Glutamatergic neuron (in vitro differentiated cells): ENCODE measurements at regions not wholly inside any gene's neighbourhood (a gene's known extent, or its start where the extent isn't known, plus 50 kb on each side); places are given as distances from the start of the nearest gene placed in this dataset.

ENCODE experiments used
- DNase-seq: peaks from one replicate; pipeline ENCODE4 v3.0.0; 2022
- H3K27ac Mint-ChIP-seq: one replicate; pipeline ENCODE4 v1.8.0; 2020; ENCODE audit warnings: mild to moderate bottlenecking, mixed read lengths, inconsistent platforms; ENCODE audit not compliant: unreplicated experiment
- H3K27me3 Mint-ChIP-seq: one replicate; pipeline ENCODE4 v1.8.0; 2020; ENCODE audit warnings: mild to moderate bottlenecking, moderate library complexity, mixed read lengths, inconsistent platforms; ENCODE audit not compliant: unreplicated experiment
- H3K36me3 Mint-ChIP-seq: one replicate; pipeline ENCODE4 v1.8.0; 2020; ENCODE audit warnings: mild to moderate bottlenecking, mixed read lengths, inconsistent platforms; ENCODE audit not compliant: unreplicated experiment
- H3K4me1 Mint-ChIP-seq: one replicate; pipeline ENCODE4 v1.8.0; 2020; ENCODE audit warnings: mild to moderate bottlenecking, low read depth, mixed read lengths, inconsistent platforms; ENCODE audit not compliant: unreplicated experiment
- H3K4me3 Mint-ChIP-seq: one replicate; pipeline ENCODE4 v1.8.0; 2020; ENCODE audit warnings: mild to moderate bottlenecking, mixed read lengths, inconsistent platforms; ENCODE audit not compliant: unreplicated experiment
- H3K9me3 Mint-ChIP-seq: one replicate; pipeline ENCODE4 v1.8.0; 2020; ENCODE audit warnings: mild to moderate bottlenecking, moderate library complexity, mixed read lengths, inconsistent platforms; ENCODE audit not compliant: unreplicated experiment
- CTCF ChIP-seq: fragments of 200-600 bp; sonication (generic); IDR thresholded peaks from one replicate; pipeline ENCODE4 v1.5.0; 2021; ENCODE audit not compliant: partially characterized antibody, unreplicated experiment

GRCh38 chr16:73888840-73889490 is 407.6 kb upstream of the PSMD7 start:
- Mint-ChIP-seq H3K4me3 (no peak overlapping the region), H3K27ac (no peak overlapping the region), H3K9me3 (peaks cover 6% of the 10 kb centered on the region), H3K27me3 (peaks cover 3% of the 10 kb centered on the region), H3K36me3 (no peaks in the 10 kb centered on the region), H3K4me1 (peaks cover 54% of the 10 kb centered on the region)
- no peak for TF ChIP-seq CTCF
- DNase-seq, result no peak

- no peaks in the 10 kb centered on the region for H3K36me3 Mint-ChIP-seq
- peaks cover 52% of the 10 kb centered on the region for H3K4me1 Mint-ChIP-seq
- H3K4me3 Mint-ChIP-seq, result no peak overlapping the region
- no peak overlapping the region for H3K27ac Mint-ChIP-seq
- DNase-seq, result no peak
- peaks cover 6% of the 10 kb centered on the region for H3K9me3 Mint-ChIP-seq
- TF ChIP-seq CTCF, result no peak
- H3K27me3 Mint-ChIP-seq, result peaks cover 3% of the 10 kb centered on the region
Measured at GRCh38 chr16:73887911-73888310, 408.7 kb upstream of the PSMD7 start.

- TF ChIP-seq CTCF, result no peak
- H3K9me3 Mint-ChIP-seq, result peaks cover 6% of the 10 kb centered on the region
- H3K4me1 Mint-ChIP-seq, result peaks cover 52% of the 10 kb centered on the region
- H3K4me3 Mint-ChIP-seq, result no peak overlapping the region
- DNase-seq, result no peak
- H3K27ac Mint-ChIP-seq, result no peak overlapping the region
- peaks cover 3% of the 10 kb centered on the region for H3K27me3 Mint-ChIP-seq
- H3K36me3 Mint-ChIP-seq, result no peaks in the 10 kb centered on the region
Measured at GRCh38 chr16:73886426-73886825, 410.2 kb upstream of the PSMD7 start.

- no peaks in the 10 kb centered on the region for H3K27me3 Mint-ChIP-seq
- no peaks in the 10 kb centered on the region for H3K36me3 Mint-ChIP-seq
- H3K27ac Mint-ChIP-seq, result no peak overlapping the region
- no peak for TF ChIP-seq CTCF
- H3K4me3 Mint-ChIP-seq, result no peak overlapping the region
- peaks cover 5% of the 10 kb centered on the region for H3K9me3 Mint-ChIP-seq
- no peak for DNase-seq
- peaks cover 45% of the 10 kb centered on the region for H3K4me1 Mint-ChIP-seq
Measured at GRCh38 chr16:73885319-73885718, 411.3 kb upstream of the PSMD7 start.

- DNase-seq, result no peak
- H3K4me3 Mint-ChIP-seq, result no peak overlapping the region
- no peaks in the 10 kb centered on the region for H3K36me3 Mint-ChIP-seq
- no peaks in the 10 kb centered on the region for H3K27me3 Mint-ChIP-seq
- no peaks in the 10 kb centered on the region for H3K9me3 Mint-ChIP-seq
- TF ChIP-seq CTCF, result no peak
- H3K27ac Mint-ChIP-seq, result no peak overlapping the region
- peaks cover 40% of the 10 kb centered on the region for H3K4me1 Mint-ChIP-seq
Measured at GRCh38 chr16:73883841-73884240, 412.8 kb upstream of the PSMD7 start.
